Myocyte (in vitro differentiated cells): ENCODE measurements at regions not wholly inside any gene's neighbourhood (a gene's known extent, or its start where the extent isn't known, plus 50 kb on each side); places are given as distances from the start of the nearest gene placed in this dataset.
"Not testable (repeated sequence)": the region's sequence is repeated elsewhere in the genome, so short reads cannot be mapped to it uniquely, and the experiment has no call there.

Experiments
- DNase-seq: peaks from one replicate; pipeline ENCODE4 v3.0.0-alpha.2; 2012; ENCODE audit warnings: low read depth

GRCh38 chr14:53672526-53672925, 284.1 kb downstream of the BMP4 start:
- no peak for DNase-seq

GRCh38 chr14:53670701-53671100, 285.9 kb downstream of the BMP4 start:
- peak; percentile 38 for DNase-seq

GRCh38 chr14:53668897-53669296, 287.7 kb downstream of the BMP4 start:
- peak; percentile 49 for DNase-seq

GRCh38 chr14:53663709-53664108, 292.9 kb downstream of the BMP4 start:
- DNase-seq: peak; percentile 47

- DNase-seq: no peak
Observed at GRCh38 chr14:53655080-53655785, 301.4 kb downstream of the BMP4 start.

GRCh38 chr14:53652068-53652467, 304.6 kb downstream of the BMP4 start:
- no peak for DNase-seq

GRCh38 chr14:53651096-53651740, 305.4 kb downstream of the BMP4 start:
- DNase-seq: no peak

- DNase-seq: peak; percentile 38
Observed at GRCh38 chr14:53646925-53647324, 309.7 kb downstream of the BMP4 start.

GRCh38 chr14:53640695-53641094, 315.9 kb downstream of the BMP4 start:
- DNase-seq: peak; percentile 70

DNA sequence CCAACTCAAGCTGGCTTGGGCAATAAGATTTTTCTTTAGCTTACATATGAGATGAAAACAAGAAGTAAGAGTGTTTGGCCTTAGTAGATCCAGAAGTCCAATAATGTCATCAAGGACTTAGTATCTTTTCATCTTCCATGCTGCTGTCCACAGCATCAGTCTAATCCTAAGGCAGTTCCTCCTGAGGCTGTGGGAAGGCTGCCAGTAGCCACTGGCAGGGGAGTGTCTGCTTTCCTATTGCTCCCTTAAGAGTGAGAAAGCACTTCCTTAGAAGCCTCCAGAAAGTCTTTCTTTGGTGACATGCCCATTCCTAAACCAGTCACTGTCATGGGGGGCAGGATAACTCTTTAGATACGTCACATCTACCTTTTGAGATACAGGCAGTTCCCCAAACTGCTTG, 317.7 kb downstream of the BMP4 start:
- DNase-seq: peak; percentile 59

GRCh38 chr14:53634793-53635192, 321.8 kb downstream of the BMP4 start:
- no peak for DNase-seq

DNA sequence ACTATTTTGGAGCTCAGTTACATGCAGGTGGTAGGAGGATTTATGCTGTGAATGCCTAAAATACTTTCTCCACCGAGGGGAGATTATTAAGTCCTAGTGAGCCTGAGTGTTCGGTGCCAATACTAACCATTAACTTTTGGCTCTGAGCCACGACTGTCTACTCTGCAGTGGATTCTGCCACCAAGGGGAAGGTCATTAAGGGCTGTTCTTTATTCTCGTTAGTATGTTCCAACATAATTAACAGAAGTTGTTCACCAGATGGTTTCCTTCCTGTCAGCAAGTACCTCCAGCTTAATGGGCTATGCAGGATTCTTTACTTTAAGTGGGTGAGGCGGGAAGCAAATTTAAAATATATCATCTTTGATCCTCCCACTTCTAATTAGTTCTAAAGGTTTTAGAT, 326.3 kb downstream of the BMP4 start:
- no peak for DNase-seq

DNA sequence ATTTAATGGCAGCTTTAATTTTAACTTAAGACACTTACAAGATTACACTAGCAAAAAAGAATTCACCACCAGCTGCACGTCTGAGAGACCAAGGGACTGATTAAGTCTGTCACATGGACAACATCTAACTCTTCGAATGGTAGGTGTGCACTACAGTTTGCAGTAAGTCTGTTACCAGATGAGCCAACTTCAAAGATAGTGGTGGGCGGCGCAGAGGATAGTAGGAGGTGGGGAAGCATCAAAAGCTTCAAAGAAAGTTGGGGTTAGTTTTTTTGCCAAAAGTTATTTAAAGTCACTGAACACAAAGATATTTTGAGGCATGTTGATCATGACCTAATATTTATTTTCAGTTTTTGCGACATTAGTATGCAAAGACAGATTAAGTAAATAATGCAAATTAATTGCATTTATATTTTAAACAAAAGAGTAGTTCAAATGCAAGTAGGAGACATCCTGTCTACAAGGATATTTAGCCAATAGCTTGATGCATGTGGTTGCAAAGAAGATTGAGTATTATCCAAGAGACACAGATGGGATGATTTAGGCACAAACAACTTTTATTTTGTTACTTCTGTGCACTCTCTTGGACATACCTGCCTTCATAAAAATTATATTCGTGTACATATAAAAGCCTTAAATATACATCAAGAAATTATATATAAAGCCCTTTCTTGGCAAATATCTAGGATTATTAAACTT, 327.7 kb downstream of the BMP4 start:
- DNase-seq: no peak

DNA sequence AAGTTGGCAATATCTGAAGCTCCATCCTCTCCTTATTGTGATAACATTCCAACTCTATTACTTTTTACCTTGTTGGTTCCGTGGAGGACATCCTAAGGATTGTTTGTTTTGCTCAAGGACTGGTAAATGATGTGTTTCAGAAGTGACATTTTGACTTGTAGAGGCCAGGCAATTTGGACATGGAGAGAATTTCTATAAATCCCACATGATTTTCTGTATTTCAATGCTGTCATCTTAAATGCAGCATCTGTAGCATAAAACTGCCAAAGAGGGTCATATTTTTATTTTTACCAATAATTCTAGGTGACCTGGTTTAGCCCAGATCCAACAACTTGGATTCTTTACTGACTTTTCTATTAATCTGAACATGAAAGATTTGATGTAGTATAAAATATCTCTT, 328.4 kb downstream of the BMP4 start:
- DNase-seq: no peak

GRCh38 chr14:53626761-53627160, 329.9 kb downstream of the BMP4 start:
- no peak for DNase-seq

DNA sequence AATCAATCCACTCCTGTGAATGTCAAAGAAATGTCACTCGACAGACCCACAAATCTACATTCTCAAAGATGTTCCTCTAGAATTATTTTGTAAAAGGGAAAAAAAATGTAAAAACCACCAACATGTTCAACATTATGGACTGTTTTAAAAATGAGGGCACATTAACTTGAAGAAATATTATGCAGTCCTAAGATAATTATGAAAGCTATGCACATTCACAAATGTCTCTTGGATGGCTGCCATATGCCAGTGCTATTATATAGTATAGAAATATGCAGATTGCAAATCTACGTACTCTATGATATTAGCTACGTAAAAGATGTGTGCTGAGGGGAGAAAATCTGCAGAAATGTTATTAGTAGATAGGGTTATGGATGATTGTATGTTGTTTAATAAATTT, 334.2 kb downstream of the BMP4 start:
- DNase-seq: no peak

- DNase-seq: no peak
Observed at GRCh38 chr14:53621921-53622320, 334.7 kb downstream of the BMP4 start.

DNA sequence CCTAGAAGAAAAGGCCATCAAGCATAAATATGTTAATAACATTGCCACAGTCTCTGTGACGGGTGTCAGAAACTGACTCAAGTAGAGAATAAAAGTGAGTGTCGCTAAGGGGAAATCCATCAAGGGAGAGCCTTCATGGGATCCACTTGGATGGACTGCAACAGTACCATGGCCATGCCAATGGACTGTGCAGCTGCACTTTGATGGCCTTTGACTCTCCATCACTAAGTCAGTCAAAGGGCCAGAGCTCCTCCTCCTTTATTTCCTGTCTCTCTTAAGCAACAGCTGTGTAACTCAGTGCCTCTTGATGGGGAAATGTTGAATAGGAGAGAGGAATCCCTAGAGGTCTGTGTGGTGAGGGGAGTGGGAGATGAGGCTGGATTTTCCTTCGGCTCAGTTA, 335.2 kb downstream of the BMP4 start:
- DNase-seq: peak; percentile 28

DNA sequence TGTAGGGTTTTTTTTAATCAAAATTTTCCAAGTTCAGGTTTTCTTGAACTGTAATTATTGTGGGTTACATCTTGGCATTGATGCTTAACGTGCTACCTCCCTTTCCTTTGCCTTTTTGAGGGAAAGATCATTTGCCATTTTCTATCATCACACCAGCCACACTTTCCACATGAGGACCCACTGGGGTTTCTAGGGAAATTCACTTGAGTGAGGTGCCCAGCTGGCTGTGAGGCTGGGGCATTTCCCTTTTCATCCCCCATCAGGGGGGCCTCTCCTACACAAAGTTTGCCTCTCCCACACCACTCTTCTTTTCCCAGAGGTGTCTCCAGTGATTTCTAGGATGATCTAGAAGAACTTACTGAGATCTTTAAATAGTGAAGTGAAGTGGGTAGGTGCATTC, 335.7 kb downstream of the BMP4 start:
- DNase-seq: no peak

GRCh38 chr14:53620317-53620716, 336.3 kb downstream of the BMP4 start:
- DNase-seq: peak; percentile 35

- peak; percentile 49 for DNase-seq
Observed at GRCh38 chr14:53619691-53620231, 336.9 kb downstream of the BMP4 start.

GRCh38 chr14:53616536-53616935, 340.1 kb downstream of the BMP4 start:
- DNase-seq: not testable (repeated sequence)
